Stimulated activated effector memory CD8-positive, alpha-beta T cell treated with anti-CD3 and anti-CD28 coated beads, Interleukin-12 subunit alpha, Interleukin-12 subunit beta, amount 100 ng/mL, for 72 hours (primary cell): ENCODE measurements at regions not wholly inside any gene's neighbourhood (a gene's known extent, or its start where the extent isn't known, plus 50 kb on each side); places are given as distances from the start of the nearest gene placed in this dataset.
"Not testable (repeated sequence)": the region's sequence is repeated elsewhere in the genome, so short reads cannot be mapped to it uniquely, and the experiment has no call there.

ENCODE experiments used
- ATAC-seq: fragments of 150-1000 bp; cut with Tn5 transposase; 2 replicates; pipeline ENCODE4 v1.10.0; 2021
- DNase-seq, 2 donors: peaks; one replicate each; pipeline ENCODE4 v3.0.0; 2021 to 2022; ENCODE audit warnings: low spot score in 2 of 2
- H3K27ac Mint-ChIP-seq: one replicate; pipeline ENCODE4 v1.8.0; 2022; ENCODE audit warnings: mild to moderate bottlenecking, mixed read lengths
- H3K36me3 Mint-ChIP-seq: one replicate; pipeline ENCODE4 v1.8.0; 2022; ENCODE audit warnings: mild to moderate bottlenecking, mixed read lengths
- H3K4me1 Mint-ChIP-seq: one replicate; pipeline ENCODE4 v1.8.0; 2022; ENCODE audit warnings: mixed read lengths
- H3K4me3 Mint-ChIP-seq: one replicate; pipeline ENCODE4 v1.8.0; 2022; ENCODE audit warnings: mild to moderate bottlenecking, mixed read lengths
- H3K9me3 Mint-ChIP-seq: one replicate; pipeline ENCODE4 v1.8.0; 2022; ENCODE audit warnings: mixed read lengths

DNA sequence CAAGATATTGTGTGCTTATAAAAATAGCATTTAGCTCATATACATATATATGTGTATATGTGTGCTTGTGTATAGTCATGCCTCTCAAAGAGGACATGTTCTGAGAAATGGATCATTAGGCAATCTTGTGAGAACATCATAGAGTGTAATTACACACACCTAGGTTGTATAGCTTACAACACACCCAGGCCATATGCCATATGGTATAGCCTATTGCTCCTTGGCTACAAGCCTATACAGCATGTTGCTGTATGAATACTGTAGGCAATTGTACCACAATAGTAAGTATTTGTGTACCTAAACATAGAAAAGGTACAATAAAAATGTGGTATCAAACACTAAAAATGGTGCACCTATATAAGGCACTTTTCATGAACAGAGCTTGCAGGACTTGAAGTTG is 1510.5 kb upstream of the LRRTM3 start:
- Mint-ChIP-seq H3K4me1 (no peaks in the 10 kb centered on the region), H3K9me3 (peaks cover 26% of the 10 kb centered on the region), H3K4me3 (no peak overlapping the region), H3K36me3 (no peaks in the 10 kb centered on the region), H3K27ac (no peak overlapping the region)
- ATAC-seq (no peak), DNase-seq (no peak)

DNA sequence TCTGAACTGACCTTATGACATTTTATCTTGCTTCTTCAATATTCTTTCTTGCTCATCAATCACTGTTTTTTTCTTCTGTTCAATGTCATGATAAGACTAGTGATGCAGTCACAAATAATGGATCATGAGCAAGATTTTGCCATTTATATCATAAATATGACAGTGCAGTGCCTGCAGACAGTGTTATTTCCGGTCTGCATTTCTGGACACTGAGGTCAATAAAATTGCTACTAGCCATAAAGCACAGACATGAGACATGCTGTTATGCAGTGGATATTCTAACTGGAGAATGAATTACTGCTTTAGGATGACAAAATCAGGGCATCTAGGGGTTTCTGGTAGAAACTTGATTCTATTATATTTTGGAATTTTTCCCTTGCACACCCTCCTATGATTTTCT is 1509.7 kb upstream of the LRRTM3 start:
- Mint-ChIP-seq H3K27ac (no peak overlapping the region), H3K4me1 (no peaks in the 10 kb centered on the region), H3K9me3 (peaks cover 26% of the 10 kb centered on the region), H3K4me3 (no peak overlapping the region), H3K36me3 (no peaks in the 10 kb centered on the region)
- ATAC-seq: no peak
- DNase-seq: no peak

DNA sequence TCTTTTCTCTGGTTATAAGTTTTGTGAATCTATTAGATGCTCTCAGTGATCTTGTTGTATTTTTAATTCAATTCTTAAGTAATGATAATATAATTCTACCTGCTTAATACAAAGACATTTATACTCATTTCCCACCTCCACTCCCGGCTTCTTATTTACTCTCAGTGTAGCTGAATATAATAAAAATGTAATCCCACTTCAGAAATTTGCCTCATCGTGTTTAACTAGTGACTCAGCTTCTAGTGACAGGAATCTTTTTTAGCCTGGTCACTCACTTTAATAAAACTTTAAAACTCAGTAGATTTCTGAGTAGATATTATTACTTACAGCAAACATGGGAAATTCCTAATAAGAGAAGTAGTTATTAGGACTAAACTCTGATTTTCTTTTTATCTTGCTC is 1506.2 kb upstream of the LRRTM3 start:
- no peaks in the 10 kb centered on the region for H3K4me1 Mint-ChIP-seq
- no peak for DNase-seq
- no peak overlapping the region for H3K27ac Mint-ChIP-seq
- H3K4me3 Mint-ChIP-seq: no peak overlapping the region
- peaks cover 26% of the 10 kb centered on the region for H3K9me3 Mint-ChIP-seq
- ATAC-seq: no peak
- no peaks in the 10 kb centered on the region for H3K36me3 Mint-ChIP-seq

DNA sequence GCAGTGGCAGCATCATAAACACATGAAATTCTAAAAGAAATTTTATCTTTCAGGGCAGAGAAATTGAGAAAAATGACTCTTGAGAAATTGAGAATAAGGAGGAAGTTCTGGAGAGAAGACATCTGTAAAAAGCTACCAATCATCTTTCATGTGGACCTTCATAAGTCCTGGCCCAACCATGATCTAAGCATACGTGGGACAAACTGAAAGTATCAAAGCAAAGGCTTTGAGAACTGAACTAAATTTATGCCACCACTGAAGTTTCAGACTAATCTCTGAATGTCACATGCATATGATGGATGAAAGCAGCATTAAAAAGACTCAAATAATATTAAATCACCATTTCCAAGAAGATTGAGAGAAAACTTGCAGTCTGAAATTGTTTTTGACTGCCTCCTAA is 1502.8 kb upstream of the LRRTM3 start:
- no peaks in the 10 kb centered on the region for H3K4me1 Mint-ChIP-seq
- no peak overlapping the region for H3K4me3 Mint-ChIP-seq
- no peak for ATAC-seq
- H3K9me3 Mint-ChIP-seq: peaks cover 19% of the 10 kb centered on the region
- no peak overlapping the region for H3K27ac Mint-ChIP-seq
- DNase-seq: no peak
- no peaks in the 10 kb centered on the region for H3K36me3 Mint-ChIP-seq

DNA sequence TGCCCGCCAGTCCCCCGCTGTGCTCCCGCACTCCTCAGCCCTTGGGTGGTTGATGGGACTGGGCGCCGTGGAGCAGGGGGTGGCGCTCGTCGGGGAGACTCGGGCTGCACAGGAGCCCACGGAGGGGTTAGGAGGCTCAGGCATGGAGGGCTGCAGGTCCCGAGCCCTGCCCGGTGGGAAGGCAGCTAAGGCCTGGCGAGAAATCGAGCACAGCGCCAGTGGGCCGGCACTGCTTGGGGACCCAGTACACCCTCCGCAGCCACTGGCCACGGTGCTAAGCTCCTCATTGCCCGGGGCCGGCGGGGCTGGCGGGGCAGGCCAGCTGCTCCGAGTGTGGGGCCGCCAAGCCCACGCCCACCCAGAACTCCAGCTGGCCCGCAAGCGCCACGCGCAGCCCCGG is 1496.5 kb upstream of the LRRTM3 start:
- not testable (repeated sequence) for H3K4me3 Mint-ChIP-seq, H3K9me3 Mint-ChIP-seq, ATAC-seq, DNase-seq, H3K36me3 Mint-ChIP-seq, H3K4me1 Mint-ChIP-seq, H3K27ac Mint-ChIP-seq

- Mint-ChIP-seq H3K4me3 (no peak overlapping the region), H3K9me3 (peaks cover 3% of the 10 kb centered on the region), H3K27ac (no peak overlapping the region), H3K4me1 (no peaks in the 10 kb centered on the region), H3K36me3 (no peaks in the 10 kb centered on the region)
- DNase-seq: no peak
- no peak for ATAC-seq
Observed at GRCh38 chr10:65430979-65431378, 1494.9 kb upstream of the LRRTM3 start.

DNA sequence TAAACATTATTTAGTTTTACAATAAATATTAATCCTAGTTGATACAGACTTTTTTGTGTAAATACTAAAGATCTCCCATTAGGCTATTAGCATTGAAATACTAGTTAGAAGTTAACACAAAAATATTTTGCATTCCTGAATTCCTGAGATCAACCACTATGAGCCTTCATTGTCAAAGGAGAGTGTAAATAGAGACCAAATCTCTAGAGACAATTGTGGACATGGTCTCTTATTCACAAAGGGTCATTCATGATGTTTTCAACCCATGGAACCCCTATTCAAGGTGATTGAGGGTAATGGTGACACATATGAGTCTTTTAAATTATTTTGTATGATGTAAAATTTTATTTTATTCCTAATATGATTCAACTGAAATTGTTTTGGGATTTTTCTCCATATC is 1454.8 kb upstream of the LRRTM3 start:
- no peak overlapping the region for H3K4me3 Mint-ChIP-seq
- no peak for ATAC-seq
- H3K4me1 Mint-ChIP-seq: no peaks in the 10 kb centered on the region
- no peak overlapping the region for H3K27ac Mint-ChIP-seq
- H3K9me3 Mint-ChIP-seq: peaks cover 26% of the 10 kb centered on the region
- DNase-seq: no peak
- H3K36me3 Mint-ChIP-seq: no peaks in the 10 kb centered on the region

DNA sequence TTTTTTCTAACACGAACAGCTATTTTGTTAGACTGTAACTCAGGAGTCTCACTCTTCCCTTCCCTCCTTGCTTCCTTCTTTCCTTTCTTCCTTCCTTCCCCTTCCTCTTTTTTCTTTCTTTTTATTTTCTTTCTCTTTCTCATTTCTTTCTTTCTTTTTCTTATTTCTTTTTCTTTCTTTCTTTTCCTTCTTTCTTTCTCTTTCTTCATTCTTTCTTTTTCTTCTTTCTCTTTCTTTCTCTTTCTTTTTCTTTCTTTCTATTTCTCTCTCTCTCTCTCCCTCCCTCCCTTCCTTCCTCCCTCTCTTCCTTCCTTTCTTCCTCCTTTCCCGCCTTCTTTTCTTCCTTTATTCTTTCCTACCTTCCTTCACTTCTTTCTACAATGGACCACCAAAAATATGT is 1443.0 kb upstream of the LRRTM3 start:
- Mint-ChIP-seq H3K4me1 (no peaks in the 10 kb centered on the region), H3K9me3 (peaks cover 18% of the 10 kb centered on the region), H3K27ac (no peak overlapping the region), H3K4me3 (no peak overlapping the region), H3K36me3 (no peaks in the 10 kb centered on the region)
- ATAC-seq: no peak
- DNase-seq: no peak

GRCh38 chr10:65491799-65492198 is 1434.0 kb upstream of the LRRTM3 start:
- Mint-ChIP-seq H3K27ac (no peak overlapping the region), H3K36me3 (no peaks in the 10 kb centered on the region), H3K4me1 (no peaks in the 10 kb centered on the region), H3K4me3 (no peak overlapping the region), H3K9me3 (peaks cover 13% of the 10 kb centered on the region)
- DNase-seq: no peak
- ATAC-seq: no peak

- peaks cover 6% of the 10 kb centered on the region for H3K9me3 Mint-ChIP-seq
- H3K4me1 Mint-ChIP-seq: no peaks in the 10 kb centered on the region
- DNase-seq (no peak), ATAC-seq (no peak)
- no peak overlapping the region for H3K4me3 Mint-ChIP-seq
- no peak overlapping the region for H3K27ac Mint-ChIP-seq
- H3K36me3 Mint-ChIP-seq: no peaks in the 10 kb centered on the region
Observed at GRCh38 chr10:65496541-65496940, 1429.3 kb upstream of the LRRTM3 start.

DNA sequence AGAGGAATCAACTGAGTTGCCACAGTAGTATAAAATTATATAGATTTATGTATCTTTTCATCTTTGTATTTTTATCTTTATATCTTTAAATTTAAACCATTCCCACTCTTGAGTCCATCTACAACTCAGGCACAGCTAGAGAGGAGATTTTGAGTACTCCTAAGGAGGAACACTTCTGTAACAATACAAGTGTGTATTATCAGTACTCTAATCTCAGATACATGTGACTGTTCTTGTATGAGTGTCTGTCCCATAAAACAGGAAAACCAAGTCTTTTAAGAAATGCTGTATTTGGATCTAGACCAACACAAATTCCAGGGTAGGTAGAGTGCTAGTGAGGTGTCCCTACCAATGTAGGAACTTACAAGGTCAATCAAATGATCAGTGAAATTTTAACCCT is 1428.0 kb upstream of the LRRTM3 start:
- H3K4me3 Mint-ChIP-seq: no peak overlapping the region
- no peaks in the 10 kb centered on the region for H3K36me3 Mint-ChIP-seq

DNA sequence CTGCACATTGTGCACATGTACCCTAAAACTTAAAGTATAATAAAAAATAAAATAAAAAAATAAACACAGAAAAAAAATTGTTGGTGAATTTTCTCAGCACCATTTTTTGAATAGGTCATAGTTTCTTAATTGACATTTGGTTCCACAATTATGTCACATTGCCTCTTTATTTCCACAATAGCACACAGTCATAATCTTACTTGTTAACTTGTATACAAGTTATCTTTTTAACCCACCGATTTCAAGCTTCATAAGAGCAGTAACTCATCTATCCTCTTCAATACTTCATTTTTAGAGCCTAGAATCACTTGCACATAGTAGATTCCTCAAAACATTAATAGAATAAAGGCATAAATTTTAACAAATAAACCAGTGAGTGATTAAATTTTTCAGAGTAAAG is 1425.1 kb upstream of the LRRTM3 start:
- H3K4me3 Mint-ChIP-seq: no peak overlapping the region
- no peak overlapping the region for H3K27ac Mint-ChIP-seq
- H3K4me1 Mint-ChIP-seq: no peaks in the 10 kb centered on the region
- no peak for DNase-seq
- no peak for ATAC-seq
- peaks cover 8% of the 10 kb centered on the region for H3K9me3 Mint-ChIP-seq
- H3K36me3 Mint-ChIP-seq: no peaks in the 10 kb centered on the region

More for the DNA sequence above, 1428.0 kb upstream of the LRRTM3 start:
- no peak overlapping the region for H3K27ac Mint-ChIP-seq
- DNase-seq (no peak), ATAC-seq (no peak)
- peaks cover 6% of the 10 kb centered on the region for H3K9me3 Mint-ChIP-seq
- no peaks in the 10 kb centered on the region for H3K4me1 Mint-ChIP-seq

DNA sequence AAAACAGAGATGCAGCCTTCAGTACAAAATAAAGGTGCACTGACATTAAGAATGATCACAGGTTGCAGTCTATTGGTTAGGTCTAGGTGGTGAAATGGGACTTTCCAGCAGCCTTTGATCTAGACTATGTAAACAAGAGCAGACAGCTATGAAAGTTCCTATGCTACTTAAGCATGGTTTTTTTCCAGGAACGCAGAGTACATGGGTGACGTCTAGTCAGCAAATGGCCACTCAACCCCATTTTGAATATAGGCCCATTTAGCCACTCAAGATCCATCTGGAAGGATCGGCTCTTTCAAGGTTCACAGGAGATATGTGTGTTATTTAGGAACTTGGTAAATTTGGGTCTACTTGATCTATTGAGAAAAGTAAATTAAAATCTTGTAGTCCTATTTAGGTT is 1424.6 kb upstream of the LRRTM3 start:
- Mint-ChIP-seq H3K4me1 (no peaks in the 10 kb centered on the region), H3K4me3 (no peak overlapping the region), H3K36me3 (no peaks in the 10 kb centered on the region), H3K27ac (no peak overlapping the region), H3K9me3 (peaks cover 9% of the 10 kb centered on the region)
- ATAC-seq: no peak
- DNase-seq: no peak

GRCh38 chr10:65518379-65518778 is 1407.5 kb upstream of the LRRTM3 start:
- Mint-ChIP-seq H3K36me3 (no peaks in the 10 kb centered on the region), H3K9me3 (peaks cover 12% of the 10 kb centered on the region), H3K27ac (no peak overlapping the region), H3K4me3 (no peak overlapping the region), H3K4me1 (no peaks in the 10 kb centered on the region)
- no peak for DNase-seq
- no peak for ATAC-seq

DNA sequence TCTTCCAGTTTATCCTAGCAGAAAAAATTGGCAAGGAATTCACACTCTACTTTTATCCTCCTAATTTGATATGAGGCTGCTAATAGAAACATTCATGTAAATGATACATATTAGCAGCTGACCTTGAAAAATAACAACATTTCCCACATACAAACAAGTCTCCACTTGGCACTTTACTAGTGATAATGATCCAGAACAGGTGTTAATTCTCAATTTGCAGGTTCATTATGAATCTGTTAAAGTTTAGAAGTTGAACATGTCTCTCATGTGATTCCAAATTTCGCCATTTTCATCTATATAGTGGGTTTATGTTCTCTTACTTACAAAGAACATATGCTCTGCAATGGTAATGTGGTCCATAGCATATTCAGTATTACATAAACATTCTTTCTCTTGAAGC is 1396.8 kb upstream of the LRRTM3 start:
- Mint-ChIP-seq H3K9me3 (peaks cover 14% of the 10 kb centered on the region), H3K27ac (no peak overlapping the region), H3K4me3 (no peak overlapping the region), H3K4me1 (no peaks in the 10 kb centered on the region), H3K36me3 (no peaks in the 10 kb centered on the region)
- DNase-seq (no peak), ATAC-seq (no peak)

GRCh38 chr10:65531545-65531944 is 1394.3 kb upstream of the LRRTM3 start:
- DNase-seq (no peak), ATAC-seq (no peak)
- H3K4me1 Mint-ChIP-seq: no peaks in the 10 kb centered on the region
- no peak overlapping the region for H3K27ac Mint-ChIP-seq
- H3K36me3 Mint-ChIP-seq: no peaks in the 10 kb centered on the region
- H3K9me3 Mint-ChIP-seq: peaks cover 11% of the 10 kb centered on the region
- H3K4me3 Mint-ChIP-seq: no peak overlapping the region

GRCh38 chr10:65534771-65535170 is 1391.1 kb upstream of the LRRTM3 start:
- no peak overlapping the region for H3K4me3 Mint-ChIP-seq
- DNase-seq (no peak), ATAC-seq (no peak)
- H3K36me3 Mint-ChIP-seq: no peaks in the 10 kb centered on the region
- H3K27ac Mint-ChIP-seq: no peak overlapping the region
- peaks cover 19% of the 10 kb centered on the region for H3K9me3 Mint-ChIP-seq
- no peaks in the 10 kb centered on the region for H3K4me1 Mint-ChIP-seq
